GM04504 (cell line): ENCODE measurements at regions not wholly inside any gene's neighbourhood (a gene's known extent, or its start where the extent isn't known, plus 50 kb on each side); places are given as distances from the start of the nearest gene placed in this dataset.
"Not testable (repeated sequence)": the region's sequence is repeated elsewhere in the genome, so short reads cannot be mapped to it uniquely, and the experiment has no call there.

Experiments used
- DNase-seq: peaks from one replicate; pipeline ENCODE4 v3.0.0-alpha.2; 2012; ENCODE audit warnings: low read depth

GRCh38 chr7:109473172-109473571 lies 903.5 kb downstream of the DNAJB9 start:
- DNase-seq, result no peak

DNA sequence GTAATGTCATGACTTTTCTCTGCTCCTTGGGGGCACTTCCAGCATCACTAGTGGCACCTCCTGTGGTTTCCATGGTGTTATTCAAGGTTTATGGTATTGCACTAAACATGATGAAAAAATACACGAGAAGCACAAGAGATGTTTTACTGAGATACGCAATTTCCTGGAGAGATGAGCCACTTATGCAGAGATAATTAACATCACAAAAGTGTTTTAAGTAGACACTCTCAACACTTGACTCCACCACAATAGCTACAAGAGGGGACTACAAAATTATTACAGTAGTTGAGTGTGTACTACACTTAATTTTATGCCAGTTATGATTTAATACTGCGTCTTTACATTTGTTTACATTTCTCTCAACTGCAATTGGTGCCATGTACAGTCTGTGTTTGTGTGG lies 906.7 kb downstream of the DNAJB9 start:
- DNase-seq, result no peak

- DNase-seq, result no peak
Measured at GRCh38 chr7:109479388-109479787, 909.7 kb downstream of the DNAJB9 start.

DNA sequence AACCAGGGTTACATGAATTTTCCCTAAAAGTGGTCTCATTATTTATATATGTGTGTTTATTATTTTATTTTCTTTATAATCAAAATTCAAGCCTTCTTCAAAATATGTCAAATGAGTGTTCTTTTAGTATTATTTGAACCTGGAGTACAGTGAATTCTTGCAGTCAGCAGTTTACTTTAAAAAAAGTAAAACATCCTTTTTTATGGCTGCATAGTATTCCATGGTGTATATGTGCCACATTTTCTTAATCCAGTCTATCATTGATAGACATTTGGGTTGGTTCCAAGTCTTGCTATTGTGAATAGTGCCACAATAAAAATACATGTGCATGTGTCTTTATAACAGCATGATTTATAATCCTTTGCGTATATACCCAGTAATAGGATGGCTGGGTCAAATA lies 920.9 kb downstream of the DNAJB9 start:
- not testable (repeated sequence) for DNase-seq

- no peak for DNase-seq
Measured at GRCh38 chr7:109497053-109497452, 927.4 kb downstream of the DNAJB9 start.

- DNase-seq, result no peak
Measured at GRCh38 chr7:109498131-109498530, 928.5 kb downstream of the DNAJB9 start.

- DNase-seq, result no peak
Measured at GRCh38 chr7:109503421-109503820, 933.7 kb downstream of the DNAJB9 start.

- no peak for DNase-seq
Measured at GRCh38 chr7:109522585-109522984, 952.9 kb downstream of the DNAJB9 start.

GRCh38 chr7:109527833-109528232 lies 958.2 kb downstream of the DNAJB9 start:
- no peak for DNase-seq

DNA sequence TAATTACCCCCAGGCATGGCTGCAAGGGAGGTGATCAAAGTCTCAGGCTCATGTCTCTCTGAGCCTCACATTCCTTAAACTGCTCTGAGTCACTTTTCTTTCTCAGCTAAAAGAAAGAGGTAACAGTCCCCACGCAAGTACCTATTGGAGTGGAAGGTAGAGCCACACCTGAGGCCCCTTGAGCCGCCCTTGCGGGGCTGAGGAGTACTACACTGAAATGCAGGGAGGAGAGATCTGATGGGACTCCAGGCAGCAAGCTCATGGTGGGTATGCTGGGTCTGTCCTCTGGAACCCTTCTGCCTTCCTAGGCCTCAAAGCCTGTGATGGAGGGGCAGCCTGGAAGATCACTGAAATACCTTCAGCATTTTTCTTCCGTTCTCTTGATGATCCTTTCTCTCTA lies 960.0 kb downstream of the DNAJB9 start:
- no peak for DNase-seq

GRCh38 chr7:109532262-109532992 lies 962.8 kb downstream of the DNAJB9 start:
- DNase-seq, result no peak

DNA sequence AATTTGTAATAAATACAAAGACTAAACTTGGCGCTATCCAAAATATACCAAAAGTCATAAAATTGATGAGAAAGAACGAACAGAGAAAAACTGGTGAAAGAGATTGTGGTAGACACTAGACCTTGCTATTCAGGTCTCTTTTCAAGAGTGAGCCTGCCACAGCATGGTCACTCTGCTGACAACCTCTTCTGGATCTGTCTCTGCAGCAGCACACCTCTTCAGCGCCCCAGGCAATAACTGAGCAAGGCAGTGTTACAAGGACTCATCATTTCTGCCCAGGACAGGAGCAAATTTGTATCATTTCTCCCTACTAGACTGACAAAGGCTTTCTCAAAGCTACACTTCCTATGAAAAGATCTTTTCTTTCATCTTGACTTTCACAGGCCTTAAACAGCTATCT lies 976.0 kb downstream of the DNAJB9 start:
- DNase-seq, result no peak

DNA sequence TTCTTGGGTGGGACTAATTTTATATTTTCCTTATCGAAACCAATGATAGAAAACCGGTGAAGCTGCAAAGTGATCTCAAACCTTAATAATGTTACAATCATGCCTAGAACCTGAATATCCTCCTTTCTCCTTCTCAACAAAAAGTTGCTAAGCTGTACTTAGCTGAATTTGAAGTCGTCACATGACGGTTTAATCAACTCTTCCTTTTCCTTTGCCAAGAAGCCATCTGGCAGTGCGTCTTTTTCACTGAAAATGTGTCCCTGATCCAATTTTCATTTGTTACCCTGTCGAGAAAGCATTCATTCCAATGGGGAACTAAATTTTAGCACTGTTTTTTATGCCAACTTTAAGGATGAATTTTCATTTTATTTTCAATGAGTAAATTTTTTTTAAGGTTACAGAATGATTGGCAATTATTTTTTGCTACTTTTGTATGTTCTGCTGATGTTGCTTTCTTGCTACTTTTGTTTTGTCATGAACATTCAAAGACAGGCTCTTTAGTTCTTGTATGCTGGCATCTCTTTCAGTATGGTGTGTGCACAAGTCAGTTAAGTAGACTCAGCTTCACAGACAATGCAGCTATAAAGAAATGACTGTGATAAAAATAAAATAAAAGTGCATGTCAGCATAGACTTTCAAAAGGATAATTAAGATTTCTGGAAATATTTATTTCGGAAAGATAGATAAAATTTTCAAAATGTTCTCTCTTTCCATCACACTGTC lies 980.0 kb downstream of the DNAJB9 start:
- DNase-seq, result no peak

DNA sequence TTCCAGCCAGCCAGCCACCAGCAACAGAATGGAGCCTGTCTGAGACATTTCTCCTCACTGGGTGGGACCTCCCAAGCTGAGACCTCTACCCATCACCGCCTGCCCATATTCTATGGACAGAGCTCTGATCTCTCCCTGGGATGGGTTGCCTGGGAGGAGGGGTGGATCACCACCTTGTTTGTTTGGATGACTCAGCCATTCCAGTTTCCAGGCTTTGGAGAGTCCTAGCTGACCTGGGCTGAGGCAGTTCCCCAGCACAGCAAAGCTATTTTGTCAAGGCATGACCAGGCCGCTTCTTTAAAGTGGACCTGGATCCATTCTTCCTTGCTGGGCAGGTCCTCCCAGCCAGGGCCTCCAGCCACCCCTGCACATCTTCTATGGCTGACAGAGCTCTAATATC lies 982.3 kb downstream of the DNAJB9 start:
- DNase-seq, result no peak

GRCh38 chr7:109577265-109577664 lies 1007.6 kb downstream of the DNAJB9 start:
- DNase-seq, result no peak

DNA sequence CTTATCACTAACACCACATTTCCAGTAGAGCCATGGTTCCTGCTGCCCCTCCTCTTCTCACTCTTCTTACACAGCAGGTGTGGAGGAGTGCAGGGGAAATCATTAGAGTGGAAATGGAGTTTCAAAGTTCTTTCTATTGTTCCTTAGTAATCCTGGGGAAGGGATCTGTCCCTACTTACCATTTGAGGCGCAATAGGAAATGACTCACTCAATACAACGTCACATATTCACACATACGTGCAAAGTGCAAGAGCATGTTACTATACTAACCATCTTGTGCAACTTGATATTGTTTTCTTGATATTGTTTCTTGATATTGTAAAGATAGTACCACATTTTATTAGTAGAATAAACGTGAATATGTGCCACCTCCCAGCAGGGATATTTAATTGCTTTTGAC lies 1010.2 kb downstream of the DNAJB9 start:
- no peak for DNase-seq

DNA sequence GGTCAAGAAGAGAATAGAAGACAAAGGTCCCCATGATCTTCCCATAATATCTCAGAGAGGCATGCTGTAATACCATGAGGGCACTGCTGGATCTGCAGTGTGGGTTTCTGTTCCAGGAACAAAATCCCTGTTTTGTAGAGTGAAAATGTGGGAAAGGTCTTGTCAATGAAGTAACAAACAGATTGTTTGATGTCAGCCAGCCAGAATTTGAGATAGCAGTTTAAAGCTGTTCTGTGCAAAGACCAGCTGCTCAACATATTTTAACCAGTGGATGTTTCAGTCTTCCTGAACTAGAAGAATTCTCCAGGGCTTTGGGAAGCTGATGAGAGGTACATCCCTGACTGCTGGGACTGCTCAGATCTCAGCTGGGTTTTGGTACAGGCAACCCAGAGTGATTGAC lies 1012.5 kb downstream of the DNAJB9 start:
- DNase-seq, result no peak

GRCh38 chr7:109596948-109597347 lies 1027.3 kb downstream of the DNAJB9 start:
- DNase-seq, result not testable (repeated sequence)

- DNase-seq, result no peak
Measured at GRCh38 chr7:109611656-109612055, 1042.0 kb downstream of the DNAJB9 start.

- no peak for DNase-seq
Measured at GRCh38 chr7:109616551-109617069, 1046.9 kb downstream of the DNAJB9 start.

DNA sequence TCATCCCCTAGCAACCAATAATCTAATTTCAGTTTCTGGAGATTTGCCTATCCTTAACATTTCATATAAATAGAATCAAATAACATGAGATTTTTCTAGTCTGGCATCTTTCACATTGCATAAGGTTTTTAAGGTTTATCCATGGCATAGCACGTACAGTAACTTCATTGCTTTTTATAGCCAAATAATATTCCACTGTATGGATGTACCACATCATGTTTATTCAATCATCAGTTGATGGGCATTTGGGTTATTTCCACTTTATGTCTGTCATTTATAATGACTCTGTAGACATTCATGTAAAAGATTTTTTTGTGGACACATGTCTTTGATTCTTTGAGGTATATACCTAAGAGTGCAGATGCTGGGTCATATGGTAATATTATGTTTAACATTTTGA lies 1052.6 kb downstream of the DNAJB9 start:
- DNase-seq, result no peak

- not testable (repeated sequence) for DNase-seq
Measured at GRCh38 chr7:109632890-109633289, 1063.2 kb downstream of the DNAJB9 start.

- DNase-seq, result no peak
Measured at GRCh38 chr7:109635374-109635773, 1065.7 kb downstream of the DNAJB9 start.
